ENCODE measurements at regions not wholly inside any gene's neighbourhood (a gene's known extent, or its start where the extent isn't known, plus 50 kb on each side); places are given as distances from the start of the nearest gene placed in this dataset.

- no peak for TF ChIP-seq REST (IDR thresholded peaks at IDR 0.05; ENCODE audit: low read depth)
- no peak for TF ChIP-seq MAX (IDR thresholded peaks at IDR 0.05)
- no peak for TF ChIP-seq EP300 (IDR thresholded peaks at IDR 0.05; ENCODE audit: borderline replicate concordance)
- TF ChIP-seq EGR1 (IDR thresholded peaks at IDR 0.05), result no peak
- TF ChIP-seq USF1 (IDR thresholded peaks at IDR 0.05), result no peak
- no peak for TF ChIP-seq YY1 (IDR thresholded peaks at IDR 0.05; ENCODE audit: low read depth)
- TF ChIP-seq RAD21 (IDR thresholded peaks at IDR 0.05; ENCODE audit: low read depth), result no peak
- no peak for TF ChIP-seq TEAD4 (IDR thresholded peaks at IDR 0.05)
- no peak for TF ChIP-seq ZBTB7A (IDR thresholded peaks at IDR 0.05; ENCODE audit: low read depth)
- no peak for TF ChIP-seq CEBPB (IDR thresholded peaks at IDR 0.05)
- no peak for TF ChIP-seq NFIC (IDR thresholded peaks at IDR 0.05)
- TF ChIP-seq FOXM1 (IDR thresholded peaks at IDR 0.05; ENCODE audit: borderline replicate concordance, low read depth), result no peak
- TF ChIP-seq TCF12 (IDR thresholded peaks at IDR 0.05; ENCODE audit: low read depth), result no peak
Measured at GRCh38 chr7:144903201-144903600, 67.3 kb upstream of the TPK1 start.

All from Ishikawa (cell line).